ENCODE measurements at regions not wholly inside any gene's neighbourhood (a gene's known extent, or its start where the extent isn't known, plus 50 kb on each side); places are given as distances from the start of the nearest gene placed in this dataset.
"Not testable (repeated sequence)": the region's sequence is repeated elsewhere in the genome, so short reads cannot be mapped to it uniquely, and the experiment has no call there.

DNA sequence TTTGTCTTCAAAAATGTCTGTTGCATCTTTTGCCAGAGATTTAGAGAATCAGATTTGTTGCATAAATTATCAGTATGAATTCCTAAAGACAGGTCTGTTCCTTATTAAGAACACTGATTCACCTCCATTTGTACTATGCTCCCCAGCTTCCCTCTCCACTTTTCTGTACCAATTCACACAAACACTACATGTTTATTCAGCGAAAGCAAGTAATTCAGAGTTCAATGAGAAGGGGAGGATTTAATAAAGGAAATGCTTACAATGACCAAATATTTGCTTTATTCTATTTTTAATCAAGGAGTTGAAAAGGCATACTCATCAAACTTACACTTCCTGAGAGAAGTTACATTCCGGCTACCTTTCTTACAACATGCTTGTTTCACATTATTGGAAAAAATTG, 135.5 kb downstream of the NBPF8 start:
- not testable (repeated sequence) for DNase-seq

DNA sequence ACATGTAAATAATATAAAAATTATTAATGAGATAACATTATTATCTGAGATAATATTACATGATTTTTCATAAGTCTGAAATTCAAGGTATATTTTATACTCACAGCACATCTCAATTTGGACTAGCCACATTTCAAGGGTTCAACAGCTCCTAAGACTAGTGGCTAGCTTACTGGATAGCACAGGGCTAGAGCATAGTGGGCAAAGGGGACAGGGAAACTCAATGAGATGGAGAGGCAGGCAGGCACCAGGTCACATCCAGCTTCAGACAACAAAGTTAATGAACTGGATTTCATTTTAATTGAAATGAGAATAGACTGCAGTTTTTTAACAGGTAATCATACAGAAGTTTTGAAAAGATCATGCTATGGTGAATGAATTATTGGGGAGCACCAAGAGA, 137.4 kb downstream of the NBPF8 start:
- not testable (repeated sequence) for DNase-seq

DNA sequence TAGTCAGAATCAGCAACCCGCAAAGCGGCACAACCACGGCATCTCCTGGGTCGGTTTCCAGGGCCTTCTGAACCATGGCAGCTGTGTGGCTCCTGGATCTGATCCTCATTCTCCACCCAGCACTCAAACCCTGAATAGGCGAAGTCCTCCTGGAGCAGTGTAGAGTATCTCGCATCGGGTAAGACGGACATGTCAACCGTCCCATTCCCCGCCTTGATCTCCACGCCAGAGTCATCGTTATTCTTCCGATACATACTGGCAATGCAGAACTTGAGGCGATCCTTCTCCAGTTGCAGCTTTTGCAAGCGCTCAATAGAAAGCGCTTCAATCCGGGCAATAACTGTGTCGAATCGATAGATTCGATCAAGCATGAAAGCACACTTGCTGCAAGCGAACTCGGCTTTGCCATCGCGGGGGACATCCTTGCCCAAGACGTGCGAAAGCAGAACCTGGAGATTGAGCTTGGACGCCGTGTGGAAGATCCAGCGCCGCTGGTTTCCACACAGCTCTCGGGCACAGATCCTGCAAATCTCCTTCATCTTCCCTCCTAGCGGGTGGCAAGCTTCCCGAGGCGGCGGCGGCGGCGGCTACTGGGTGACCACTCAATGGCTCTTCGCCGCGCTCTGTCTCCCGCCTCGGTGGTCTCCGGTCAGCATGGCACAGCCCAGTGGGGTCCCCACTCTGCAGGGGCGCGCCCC, 142.9 kb downstream of the NBPF8 start:
- DNase-seq: peak in 4 of 56 donors; percentile 1 to 6 (median 4)

DNA sequence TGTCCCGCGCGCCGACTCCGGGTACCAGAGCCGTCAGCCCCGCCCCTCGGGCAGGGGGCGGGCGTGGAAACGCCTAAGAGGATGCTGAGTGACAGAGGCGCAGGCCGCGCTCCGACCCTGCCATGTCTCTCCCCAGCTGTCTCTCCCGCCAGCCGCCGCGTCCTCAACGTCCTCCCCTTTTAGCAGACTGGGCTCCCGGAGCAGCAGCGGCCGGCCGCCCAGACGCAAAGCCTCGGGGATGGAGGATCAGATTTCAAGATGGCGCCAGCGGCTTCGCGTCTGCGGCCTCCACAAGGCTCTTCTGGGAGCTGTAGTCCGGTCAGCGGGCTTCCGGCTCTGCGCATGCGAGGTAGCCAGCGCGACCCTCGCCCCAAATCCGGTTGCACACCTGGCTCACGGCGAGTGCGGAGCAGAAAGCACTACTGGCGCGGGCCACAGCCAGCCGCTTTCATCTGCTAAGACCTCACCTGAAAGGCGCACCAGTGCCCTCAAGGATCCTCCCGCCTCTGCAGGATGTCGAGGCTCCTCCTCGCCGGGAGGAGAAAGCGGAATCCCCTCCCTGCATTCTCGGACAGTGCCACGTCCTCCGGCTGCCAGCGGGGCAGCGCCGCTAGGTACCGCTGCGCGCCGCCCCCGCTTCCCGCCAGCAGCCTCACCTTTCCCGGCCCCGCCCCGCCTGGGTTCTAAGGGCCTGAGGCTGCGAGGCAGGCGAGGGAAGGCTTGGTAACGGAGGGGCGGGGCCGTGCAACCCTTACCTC, 143.6 kb downstream of the NBPF8 start:
- DNase-seq: peak in 30 of 56 donors; percentile 9 to 83 (median 48)

DNA sequence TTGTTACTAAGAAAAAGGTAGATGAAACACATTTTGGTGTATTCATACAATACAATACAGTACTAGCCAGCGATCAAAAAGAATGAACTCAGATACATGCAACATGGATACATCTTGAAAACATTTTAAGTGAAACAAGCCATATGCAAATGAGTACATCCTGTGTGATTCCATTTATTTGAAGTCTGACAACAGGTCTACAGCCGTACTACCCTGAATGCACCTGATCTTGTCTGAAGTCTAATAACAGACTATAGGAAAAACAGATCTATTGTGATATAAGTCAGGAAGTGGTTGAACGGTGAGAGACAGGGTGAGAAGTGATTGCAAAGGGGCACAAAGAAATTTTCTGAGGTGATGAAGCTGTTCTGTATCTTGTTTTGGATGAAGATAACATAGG, 146.9 kb downstream of the NBPF8 start:
- not testable (repeated sequence) for DNase-seq

DNA sequence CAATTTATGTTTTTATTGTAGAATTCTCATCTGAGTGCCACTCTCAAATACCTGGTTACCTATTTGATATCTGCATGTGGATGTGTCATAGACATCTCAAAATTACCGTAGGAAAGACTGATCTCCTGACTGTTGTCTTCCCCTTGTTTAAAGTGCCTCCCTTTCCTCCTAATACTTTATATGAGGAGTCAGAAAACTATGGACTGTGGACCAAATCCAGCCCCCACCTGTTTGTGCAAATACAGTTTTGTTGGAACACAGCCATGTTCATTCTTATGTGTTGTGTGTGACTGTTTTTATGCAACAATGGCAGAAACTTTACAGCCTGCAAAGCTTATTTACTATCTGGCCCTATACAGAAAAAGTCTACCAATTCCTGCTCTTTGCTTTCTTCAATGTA, 150.6 kb downstream of the NBPF8 start:
- not testable (repeated sequence) for DNase-seq

DNA sequence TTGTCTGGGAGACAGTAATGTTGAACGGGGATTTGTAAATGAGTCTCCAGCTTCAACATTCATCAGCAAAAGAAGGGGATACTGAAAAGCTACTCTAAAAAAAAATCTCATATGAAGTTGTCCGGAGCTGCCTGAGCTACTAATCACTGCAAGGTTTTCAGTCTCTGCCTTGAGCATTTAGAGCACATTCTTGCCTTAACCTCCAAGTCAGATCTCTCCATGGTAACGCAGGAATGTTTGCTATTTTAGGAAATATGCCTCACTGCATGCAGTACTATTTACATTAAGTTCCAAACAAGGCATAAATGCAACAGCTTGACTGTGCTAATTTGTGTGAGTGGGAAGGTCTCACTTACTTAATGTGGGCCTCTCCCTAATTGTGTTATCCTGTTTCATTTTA, 152.8 kb downstream of the NBPF8 start:
- DNase-seq: not testable (repeated sequence)

DNA sequence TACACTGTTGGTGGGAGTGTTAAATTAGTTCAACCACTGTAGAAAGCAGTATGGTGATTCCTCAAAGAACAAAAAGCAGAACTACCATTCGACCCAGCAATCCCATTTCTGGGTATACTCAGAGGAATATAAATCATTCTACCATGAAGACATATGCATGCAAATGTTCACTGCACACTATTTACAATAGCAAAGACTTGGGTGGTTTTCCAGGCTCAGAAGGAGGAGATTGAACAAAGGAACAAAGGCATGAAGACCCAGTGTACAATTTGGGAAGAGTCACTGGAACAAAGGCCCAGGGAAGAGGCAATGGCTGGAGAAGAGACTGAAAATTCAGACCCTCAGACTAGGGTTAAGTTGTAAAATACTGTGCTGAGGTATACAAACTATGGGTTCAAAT, 148.5 kb upstream of the NBPF26 start:
- DNase-seq: not testable (repeated sequence)

DNA sequence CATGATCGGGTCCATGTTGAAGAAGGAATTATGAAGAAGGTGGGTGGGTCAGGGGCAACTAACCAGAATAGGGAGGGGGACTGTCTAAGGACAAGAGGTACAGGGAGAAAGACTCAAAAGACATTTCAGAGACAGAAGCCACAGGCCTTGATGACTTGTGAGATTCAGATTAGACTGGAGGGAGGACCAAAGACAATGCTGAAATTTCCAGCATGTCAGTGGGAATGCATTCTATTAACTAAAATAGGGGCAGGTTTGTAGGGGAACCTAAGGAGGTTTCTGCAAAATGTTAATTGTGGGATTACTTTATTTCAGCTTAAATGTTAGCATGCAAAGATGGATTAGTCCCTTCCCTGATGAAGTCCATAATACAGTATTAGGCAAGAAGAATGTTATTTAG, 141.6 kb upstream of the NBPF26 start:
- DNase-seq: not testable (repeated sequence)

DNA sequence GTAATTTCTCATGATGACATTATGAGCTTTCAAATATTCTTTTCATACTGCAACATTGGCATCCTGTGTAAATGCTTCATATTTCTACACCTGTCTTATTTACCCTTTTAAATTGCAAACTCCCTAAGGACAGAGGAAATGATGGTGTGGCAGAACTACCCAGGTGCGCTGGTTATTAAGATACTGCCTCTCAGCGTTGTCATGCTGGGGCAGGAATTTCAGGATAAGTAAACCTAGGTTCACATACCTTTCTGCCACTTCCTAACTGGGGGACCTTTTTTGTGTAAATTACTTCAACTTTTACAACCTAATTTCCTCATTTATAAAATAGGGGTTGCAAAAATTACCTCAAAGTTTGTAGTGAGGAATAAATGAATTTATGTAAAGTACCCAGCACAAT, 137.7 kb upstream of the NBPF26 start:
- not testable (repeated sequence) for DNase-seq

DNA sequence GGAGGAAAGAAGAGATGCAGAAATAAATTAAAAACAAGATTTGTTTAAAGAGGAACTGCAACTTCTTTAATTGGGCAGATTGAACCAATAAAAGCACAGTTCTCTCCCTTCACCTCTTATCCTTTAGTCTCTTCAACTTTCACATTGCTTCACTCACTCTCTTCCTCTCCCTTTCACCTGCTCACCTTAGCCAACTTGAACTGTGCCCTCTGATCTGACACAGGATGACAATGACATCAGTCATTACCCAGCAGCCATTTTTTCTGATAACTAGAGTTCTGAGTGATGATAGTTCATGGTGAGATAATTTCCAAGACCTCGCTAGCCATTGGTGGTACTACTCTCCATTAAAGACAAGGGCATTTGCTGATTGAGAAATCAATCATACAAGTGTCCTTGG, 134.9 kb upstream of the NBPF26 start:
- DNase-seq: not testable (repeated sequence)

DNA sequence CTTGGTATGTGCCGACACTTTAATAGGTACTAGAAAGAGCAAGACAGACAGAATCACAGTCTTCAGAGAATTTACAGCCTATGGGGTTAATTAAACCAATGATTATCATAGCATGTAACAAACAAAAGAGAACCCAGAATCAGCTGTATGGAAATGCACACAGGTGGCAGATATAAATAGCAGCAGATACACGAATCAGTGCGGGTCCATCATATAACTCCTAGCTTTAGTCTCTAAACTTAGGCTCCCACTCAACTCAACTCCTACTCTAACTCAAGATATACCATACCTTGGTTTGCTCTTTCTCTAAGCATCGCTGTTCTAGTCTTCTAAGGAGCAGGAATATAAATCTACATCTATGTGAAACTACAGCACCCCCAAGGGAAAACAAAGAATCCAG, 132.0 kb upstream of the NBPF26 start:
- DNase-seq: not testable (repeated sequence)

DNA sequence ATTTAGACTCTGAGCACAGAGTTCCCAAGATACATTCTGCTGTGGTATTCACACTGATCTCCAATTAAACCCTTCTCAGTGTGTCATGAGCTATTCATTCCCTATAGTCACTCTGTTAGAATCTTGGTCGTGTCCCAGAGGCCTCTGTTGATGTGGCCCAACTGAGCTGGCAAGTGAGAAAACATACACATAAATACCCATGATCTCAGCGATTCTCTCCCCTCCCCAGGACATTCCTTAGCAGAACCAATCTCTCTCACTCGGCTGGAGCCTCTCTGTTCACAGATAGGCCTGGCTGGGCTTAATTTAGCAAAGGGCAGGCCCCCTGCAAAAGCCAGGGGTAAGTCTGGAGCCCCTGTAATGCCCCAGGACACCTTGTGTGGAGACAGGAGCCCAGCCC, 130.8 kb upstream of the NBPF26 start:
- not testable (repeated sequence) for DNase-seq

DNA sequence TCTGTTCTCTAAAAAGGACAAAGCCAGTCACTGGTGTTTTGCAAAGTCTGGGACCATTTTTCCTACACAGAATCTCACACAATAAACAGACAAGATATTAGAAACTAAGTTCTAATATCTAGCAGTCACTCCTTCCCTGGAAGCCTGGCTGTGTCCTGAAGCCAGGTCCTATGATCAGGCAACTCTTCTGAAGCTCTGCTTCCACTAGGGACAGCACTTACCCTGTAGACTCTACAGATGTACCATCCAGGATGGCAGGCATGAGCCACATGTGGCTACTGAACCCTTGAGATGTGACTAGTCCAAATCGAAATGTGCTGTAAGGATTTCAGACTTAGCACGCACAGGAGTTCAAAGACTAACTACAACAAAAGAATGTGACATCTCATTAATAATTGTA, 130.1 kb upstream of the NBPF26 start:
- DNase-seq: not testable (repeated sequence)

DNA sequence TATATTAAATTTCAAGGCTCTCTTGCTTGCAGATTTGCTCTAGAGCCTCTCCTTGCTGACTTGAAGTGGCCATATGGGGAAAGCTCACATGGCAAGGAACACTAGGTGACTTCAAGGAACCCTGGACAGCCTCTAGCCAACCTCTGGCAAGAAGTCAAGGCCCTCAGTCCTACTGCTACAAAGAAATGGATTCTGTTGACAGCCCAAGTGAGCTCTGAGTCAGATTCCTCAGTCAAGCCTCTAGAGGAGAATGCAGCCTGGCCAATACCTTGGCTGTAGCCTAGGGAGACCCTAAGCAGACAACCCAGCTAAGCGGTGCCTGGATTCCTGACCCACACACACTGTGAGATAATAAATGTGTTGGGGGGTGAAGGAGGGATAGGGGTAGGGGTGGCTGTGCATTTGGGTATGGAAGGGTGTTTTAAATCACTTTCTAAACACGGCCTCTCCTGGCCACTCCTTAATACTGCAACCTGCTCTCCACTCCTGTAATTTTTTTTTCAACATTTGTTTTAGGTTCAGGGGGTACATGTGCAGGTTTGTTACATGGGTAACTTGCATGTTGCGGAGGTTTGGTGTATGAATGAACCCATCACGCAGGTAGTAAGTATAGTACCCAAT, 125.3 kb upstream of the NBPF26 start:
- not testable (repeated sequence) for DNase-seq

DNA sequence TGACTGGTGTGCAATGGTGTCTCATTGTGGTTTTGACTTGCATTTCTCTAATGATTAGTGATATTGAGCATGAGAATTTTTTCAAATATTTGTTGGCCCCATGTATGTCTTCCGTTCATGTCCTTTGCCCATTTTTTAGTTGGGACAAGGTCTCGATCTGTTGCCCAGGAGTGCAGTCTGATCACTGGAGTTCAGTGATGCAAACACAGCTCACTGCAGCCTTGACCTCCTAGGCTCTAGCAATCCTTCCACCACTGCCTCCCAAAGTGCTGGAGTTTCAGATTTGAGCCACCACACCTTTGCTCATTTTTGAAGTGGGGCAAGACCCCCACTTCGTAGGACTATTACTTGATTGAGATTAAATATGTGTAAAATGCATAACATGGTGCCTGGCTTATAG, 124.2 kb upstream of the NBPF26 start:
- DNase-seq: not testable (repeated sequence)

DNA sequence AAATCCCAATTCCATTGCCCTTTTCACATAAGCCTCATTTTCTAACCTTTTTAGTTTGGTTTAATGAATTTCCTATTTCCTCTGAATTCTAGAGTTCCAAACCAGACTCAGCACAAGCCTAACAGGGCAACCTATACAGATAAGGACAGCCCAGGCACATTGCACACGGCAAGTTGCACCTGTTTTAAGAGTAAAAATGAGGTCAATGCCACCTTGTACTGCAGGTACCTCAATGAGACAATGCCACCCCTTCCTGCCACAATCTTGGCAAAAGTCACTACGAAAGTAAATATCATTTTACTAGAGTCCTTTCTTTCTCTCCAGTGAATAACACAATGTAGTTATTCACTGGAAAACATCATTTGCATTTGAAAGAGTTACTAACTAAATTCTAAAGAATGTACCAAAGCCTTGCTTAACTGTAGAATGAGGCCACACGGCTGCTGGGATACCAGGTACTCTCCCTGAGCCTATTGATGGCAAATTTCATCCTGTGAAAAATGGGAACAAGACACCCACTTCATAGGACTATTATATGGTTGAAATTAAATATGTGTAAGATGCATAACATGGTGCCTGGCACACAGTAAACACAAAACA, 123.2 kb upstream of the NBPF26 start:
- not testable (repeated sequence) for DNase-seq

DNA sequence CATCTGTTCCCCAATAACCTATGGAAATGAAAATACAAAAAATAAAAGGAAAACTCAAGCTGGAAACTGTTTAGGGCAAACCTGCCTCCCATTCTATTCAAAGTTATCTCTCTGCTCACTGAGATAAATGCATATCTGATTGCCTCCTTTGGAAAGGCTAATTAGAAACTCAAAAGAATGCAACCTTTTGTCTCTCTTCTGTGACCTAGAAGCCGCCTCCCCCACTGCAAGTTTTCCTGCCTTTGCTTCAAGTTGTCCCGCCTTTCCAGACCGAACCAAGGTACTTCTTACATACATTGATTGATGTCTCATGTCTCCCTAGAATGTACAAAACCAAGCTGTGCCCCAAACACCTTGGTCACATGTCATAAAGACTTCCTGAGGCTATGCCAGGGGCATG, 115.9 kb upstream of the NBPF26 start:
- DNase-seq: not testable (repeated sequence)

DNA sequence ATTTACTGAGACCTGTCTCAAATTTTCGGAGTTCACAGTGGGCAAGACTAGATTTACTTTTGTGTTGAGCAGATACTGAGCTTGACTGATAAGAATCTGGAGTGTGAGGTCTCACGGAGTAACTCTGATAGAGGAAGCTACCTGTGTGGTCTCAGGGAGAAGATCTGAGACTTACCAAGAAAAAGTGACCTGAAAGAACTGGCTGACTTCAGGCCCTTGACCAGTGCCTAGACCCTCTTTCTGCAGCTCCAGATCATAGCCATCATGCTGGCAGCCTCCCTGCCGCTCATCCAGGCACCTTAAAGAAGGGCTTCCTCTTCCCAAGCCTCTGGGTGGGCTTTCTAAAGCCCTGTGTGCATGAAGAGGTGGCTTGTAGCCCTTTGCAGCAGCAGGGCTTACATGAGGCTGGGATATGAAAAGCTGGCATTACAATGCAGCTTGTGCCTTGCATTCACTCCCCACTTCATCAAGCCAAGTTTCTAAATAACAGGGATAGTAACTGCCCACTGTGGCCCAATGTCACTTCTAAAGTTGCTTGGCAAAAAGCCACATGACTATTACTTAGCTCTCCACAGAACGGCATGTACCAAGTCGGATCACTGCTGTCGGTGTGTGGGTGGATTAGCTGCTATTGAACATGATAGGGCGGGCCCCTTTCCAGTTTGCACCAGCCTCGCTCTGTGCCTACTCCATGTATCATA, 115.3 kb upstream of the NBPF26 start:
- DNase-seq: not testable (repeated sequence)

DNA sequence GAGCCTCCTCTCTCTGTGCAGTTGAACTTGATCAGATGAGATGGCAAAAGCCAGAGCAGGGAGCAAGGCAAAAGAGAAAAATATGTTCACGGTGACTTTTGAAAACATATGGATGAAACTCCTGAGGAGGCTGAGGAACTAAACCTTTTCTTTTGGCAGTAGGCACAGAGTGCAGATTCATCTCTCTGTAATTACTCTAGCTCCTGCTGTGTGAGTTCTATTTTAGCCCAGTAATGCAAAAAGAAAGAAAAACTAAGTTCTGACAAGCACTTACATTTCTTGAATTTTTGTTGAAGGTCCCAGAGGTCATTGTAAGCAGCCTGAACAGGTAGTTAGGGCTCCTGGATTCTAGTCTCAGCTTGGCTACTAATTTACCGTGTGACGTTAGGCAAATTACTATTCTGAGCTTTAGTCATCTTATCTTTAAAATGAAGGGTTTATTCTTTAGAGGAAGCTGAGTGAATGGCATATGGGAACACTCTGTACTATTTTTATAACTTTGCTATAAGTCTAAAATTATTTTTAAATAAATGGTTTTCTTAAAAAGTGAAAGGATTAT, 114.7 kb upstream of the NBPF26 start:
- DNase-seq: not testable (repeated sequence)

DNA sequence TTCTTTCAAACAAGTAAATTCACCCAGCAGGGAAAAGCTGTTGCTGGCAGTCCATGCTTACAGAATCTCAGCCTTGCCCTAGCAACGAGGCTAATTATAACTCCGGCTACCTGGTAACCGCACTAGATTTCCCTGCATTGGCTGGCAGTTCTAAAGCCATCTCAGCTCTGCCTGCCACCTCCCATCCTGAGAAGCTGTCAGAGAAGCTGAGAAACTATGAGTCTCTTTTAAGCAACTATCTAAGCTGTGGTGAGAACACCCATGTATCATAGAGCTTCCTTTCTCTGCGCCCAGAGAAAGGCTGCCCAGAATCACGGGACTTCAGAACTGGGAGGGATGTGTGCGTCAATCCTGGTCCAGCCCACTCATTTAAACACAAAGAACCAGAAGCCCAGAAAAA, 113.9 kb upstream of the NBPF26 start:
- DNase-seq: not testable (repeated sequence)

All from nucleus accumbens (tissue), 56 donors.